GM12865 (cell line): ENCODE measurements at regions not wholly inside any gene's neighbourhood (a gene's known extent, or its start where the extent isn't known, plus 50 kb on each side); places are given as distances from the start of the nearest gene placed in this dataset.

ENCODE experiments used
- DNase-seq: peaks from one replicate; pipeline ENCODE4 v3.0.0; 2010; ENCODE audit warnings: low read depth
- H3K4me3 ChIP-seq: 2 replicates; pipeline ENCODE4 v1.5.1; 2011; ENCODE audit warnings: mild to moderate bottlenecking, low read depth, low read length, control low read depth
- TF ChIP-seq, protein P1 (sequence below): IDR thresholded peaks from 2 replicates; pipeline ENCODE4 v1.5.1; 2011; ENCODE audit warnings: low read length, control low read depth, low read depth, inconsistent platforms; ENCODE audit not compliant: insufficient read depth; ENCODE audit errors: missing control alignments

DNA sequence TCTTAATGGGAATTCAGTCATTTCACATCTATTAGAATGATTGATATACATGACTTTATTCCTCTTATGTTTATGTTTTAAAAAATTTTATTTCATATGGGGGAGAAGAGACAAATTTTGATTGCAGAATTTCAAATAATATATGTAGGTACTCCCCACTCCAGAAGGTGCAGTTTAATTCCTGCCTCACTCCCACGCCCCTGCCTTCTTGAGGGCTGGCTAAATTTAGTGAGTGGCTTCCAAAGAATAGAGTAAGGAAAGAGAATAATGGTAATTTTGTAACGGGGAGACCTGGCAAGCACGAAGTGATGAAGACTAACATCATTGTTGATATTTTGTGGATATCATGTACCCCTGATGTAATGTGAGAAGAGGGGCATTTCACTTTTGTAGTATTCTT is 94.7 kb upstream of the FAM78B start:
- TF ChIP-seq, protein P1, sequence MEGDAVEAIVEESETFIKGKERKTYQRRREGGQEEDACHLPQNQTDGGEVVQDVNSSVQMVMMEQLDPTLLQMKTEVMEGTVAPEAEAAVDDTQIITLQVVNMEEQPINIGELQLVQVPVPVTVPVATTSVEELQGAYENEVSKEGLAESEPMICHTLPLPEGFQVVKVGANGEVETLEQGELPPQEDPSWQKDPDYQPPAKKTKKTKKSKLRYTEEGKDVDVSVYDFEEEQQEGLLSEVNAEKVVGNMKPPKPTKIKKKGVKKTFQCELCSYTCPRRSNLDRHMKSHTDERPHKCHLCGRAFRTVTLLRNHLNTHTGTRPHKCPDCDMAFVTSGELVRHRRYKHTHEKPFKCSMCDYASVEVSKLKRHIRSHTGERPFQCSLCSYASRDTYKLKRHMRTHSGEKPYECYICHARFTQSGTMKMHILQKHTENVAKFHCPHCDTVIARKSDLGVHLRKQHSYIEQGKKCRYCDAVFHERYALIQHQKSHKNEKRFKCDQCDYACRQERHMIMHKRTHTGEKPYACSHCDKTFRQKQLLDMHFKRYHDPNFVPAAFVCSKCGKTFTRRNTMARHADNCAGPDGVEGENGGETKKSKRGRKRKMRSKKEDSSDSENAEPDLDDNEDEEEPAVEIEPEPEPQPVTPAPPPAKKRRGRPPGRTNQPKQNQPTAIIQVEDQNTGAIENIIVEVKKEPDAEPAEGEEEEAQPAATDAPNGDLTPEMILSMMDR: no peak
- no peak for DNase-seq
- no peak overlapping the region for H3K4me3 ChIP-seq

DNA sequence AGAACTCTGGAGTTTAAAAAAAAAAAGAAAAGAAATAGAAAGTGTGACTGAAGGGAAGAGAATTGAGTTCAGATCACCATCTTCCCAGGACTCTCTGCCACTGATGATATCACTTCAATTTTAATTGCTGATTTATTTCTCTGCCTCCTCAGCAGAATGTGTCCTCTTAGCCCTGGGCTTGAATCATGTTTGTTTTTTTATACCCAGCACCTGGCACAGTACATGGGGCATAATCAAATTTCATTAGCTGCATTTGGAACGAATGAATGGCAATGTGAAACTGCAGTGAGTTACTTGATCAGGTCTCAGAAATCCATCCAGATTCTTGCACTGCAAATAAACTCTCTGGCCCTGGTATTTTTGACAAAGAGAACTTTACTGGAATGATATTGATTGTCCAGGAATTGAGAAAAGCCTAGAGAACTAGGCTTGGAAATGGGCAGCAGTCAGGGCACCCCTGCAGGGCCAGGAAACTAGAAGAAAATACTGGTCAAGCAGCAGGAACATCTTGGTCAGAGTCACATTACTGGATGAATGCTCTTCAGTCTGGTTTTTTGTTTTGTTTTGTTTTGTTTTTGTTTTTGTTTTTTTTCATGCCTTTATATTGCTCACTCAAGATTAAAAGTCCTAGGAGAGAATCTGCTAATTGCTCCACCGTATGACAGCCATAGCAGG is 103.8 kb upstream of the FAM78B start:
- no peak overlapping the region for H3K4me3 ChIP-seq
- DNase-seq: no peak
- TF ChIP-seq, protein P1: no peak

DNA sequence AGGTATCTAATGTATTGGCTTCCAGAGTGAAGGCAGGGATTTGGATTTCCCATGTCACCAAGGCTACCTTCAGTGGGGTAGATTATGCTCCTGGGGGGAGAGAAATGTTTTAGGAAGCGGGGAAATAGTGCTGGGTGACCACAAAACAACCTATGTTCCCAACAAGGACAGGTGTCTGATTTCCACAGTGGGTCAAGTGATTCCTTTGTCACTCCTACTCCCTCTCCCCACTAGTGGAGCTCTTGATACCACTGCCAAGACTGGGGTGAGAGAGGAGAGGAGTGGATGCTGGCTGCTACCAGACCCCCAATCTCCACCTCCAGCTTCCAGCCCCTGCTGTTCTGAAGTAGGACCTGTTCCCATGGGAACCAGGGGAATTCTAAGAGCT is 104.3 kb upstream of the FAM78B start:
- TF ChIP-seq, protein P1: no peak
- no peak for DNase-seq
- H3K4me3 ChIP-seq: no peak overlapping the region

DNA sequence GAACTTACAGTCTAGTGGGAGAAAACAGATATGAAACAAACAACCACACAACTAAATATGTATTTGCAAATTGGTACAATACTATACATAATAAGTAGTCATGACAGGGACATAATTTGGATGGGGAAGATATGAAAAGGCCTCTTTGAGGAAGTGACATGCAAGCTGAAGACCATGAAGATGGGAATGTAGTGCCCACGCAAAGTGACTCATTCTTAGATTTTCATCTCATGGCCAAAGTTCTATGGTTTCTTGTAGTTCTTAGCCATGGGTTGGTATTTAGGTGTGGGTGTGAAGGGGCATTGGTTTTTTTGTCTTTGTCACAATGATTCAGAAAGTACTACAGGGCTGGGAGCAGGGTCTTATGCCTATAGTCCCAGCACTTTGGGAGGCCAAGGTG is 105.4 kb upstream of the FAM78B start:
- peak; percentile 12 for DNase-seq
- TF ChIP-seq, protein P1: no peak
- no peak overlapping the region for H3K4me3 ChIP-seq

DNA sequence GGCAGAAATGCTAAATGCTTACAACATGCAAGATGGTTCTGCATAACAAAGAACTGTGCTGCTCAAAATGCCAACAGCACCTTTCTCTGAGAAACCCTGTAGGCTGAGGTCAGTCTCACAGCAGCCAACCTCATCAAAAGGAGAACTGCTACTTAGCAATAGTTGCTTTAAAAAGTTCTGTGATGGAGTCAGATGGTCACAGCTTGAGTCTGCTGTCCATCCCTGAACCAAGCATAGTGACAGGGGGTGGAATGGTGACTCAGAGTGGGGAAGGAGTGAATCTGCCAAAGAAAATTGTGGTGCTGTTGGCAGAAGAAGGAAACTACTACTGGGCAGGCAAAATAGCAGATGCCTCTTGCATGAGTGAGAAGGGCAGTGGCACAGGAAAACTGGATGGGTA is 106.0 kb upstream of the FAM78B start:
- H3K4me3 ChIP-seq: no peak overlapping the region
- TF ChIP-seq, protein P1: no peak
- no peak for DNase-seq

DNA sequence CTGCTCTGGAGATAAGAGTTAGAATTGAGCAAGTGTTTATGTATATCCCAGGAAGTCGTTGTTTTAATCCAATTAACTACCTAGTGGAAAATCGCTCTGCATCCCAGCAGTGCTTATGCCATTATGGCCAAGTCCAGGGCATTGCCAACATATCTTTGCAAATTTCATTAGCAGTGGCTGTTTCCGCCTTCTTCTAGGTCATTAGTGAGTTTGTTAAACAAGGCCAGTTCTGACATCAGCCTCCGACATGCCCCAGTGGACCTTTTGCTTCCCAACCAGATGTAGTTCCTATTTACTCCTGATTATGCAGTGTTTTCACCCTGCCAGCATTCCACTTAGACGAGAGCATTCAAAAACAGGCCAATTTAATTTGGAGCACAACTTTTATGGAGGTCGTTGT is 106.8 kb upstream of the FAM78B start:
- DNase-seq: no peak
- H3K4me3 ChIP-seq: no peak overlapping the region
- TF ChIP-seq, protein P1: no peak
